ENCODE measurements at regions not wholly inside any gene's neighbourhood (a gene's known extent, or its start where the extent isn't known, plus 50 kb on each side); places are given as distances from the start of the nearest gene placed in this dataset.

- H3K27me3 ChIP-seq (ENCODE audit: control insufficient read depth in 1 of 2, insufficient read depth in 2 of 2, low read length in 2 of 2), result no peaks in the 10 kb centered on the region
- H3K27ac ChIP-seq (ENCODE audit: low read depth in 2 of 2, low read length in 1 of 2), result no peak overlapping the region
- H3K36me3 ChIP-seq (ENCODE audit: control insufficient read depth in 2 of 2, insufficient read depth in 2 of 2, low read length in 1 of 2), result no peaks in the 10 kb centered on the region
- 49 to 56% methylated on average over 5 of the region's 5 CpGs for WGBS, 2 donors
- no peaks in the 10 kb centered on the region for H3K4me1 ChIP-seq (ENCODE audit: control insufficient read depth in 2 of 2, insufficient read depth in 2 of 2, low read length in 1 of 2)
- no peak overlapping the region for H3K4me3 ChIP-seq (ENCODE audit: low read depth in 1 of 2, low read length in 2 of 2)
- no peaks in the 10 kb centered on the region for H3K9me3 ChIP-seq (ENCODE audit: control insufficient read depth in 2 of 2, insufficient read depth in 1 of 2, low read depth in 1 of 2, low read length in 1 of 2)
These were observed 777.4 kb downstream of the TUSC7 start for GRCh38 chr3:117486719-117487716.

- no peaks in the 10 kb centered on the region for H3K9me3 ChIP-seq (ENCODE audit: control insufficient read depth in 2 of 2, insufficient read depth in 1 of 2, low read depth in 1 of 2, low read length in 1 of 2)
- H3K27ac ChIP-seq (ENCODE audit: low read depth in 2 of 2, low read length in 1 of 2), result no peak overlapping the region
- WGBS, 2 donors, result 83 to 86% methylated on average over 7 of the region's 7 CpGs
- H3K27me3 ChIP-seq (ENCODE audit: control insufficient read depth in 1 of 2, insufficient read depth in 2 of 2, low read length in 2 of 2), result no peaks in the 10 kb centered on the region
- no peak overlapping the region for H3K4me3 ChIP-seq (ENCODE audit: low read depth in 1 of 2, low read length in 2 of 2)
- no peaks in the 10 kb centered on the region for H3K36me3 ChIP-seq (ENCODE audit: control insufficient read depth in 2 of 2, insufficient read depth in 2 of 2, low read length in 1 of 2)
- no peaks in the 10 kb centered on the region for H3K4me1 ChIP-seq (ENCODE audit: control insufficient read depth in 2 of 2, insufficient read depth in 2 of 2, low read length in 1 of 2)
These were observed 779.4 kb downstream of the TUSC7 start for GRCh38 chr3:117488983-117489382.

GRCh38 chr3:117489663-117490079, 780.1 kb downstream of the TUSC7 start:
- Histone ChIP-seq H3K27ac (ENCODE audit: low read depth in 2 of 2, low read length in 1 of 2) (no peak overlapping the region), H3K27me3 (ENCODE audit: control insufficient read depth in 1 of 2, insufficient read depth in 2 of 2, low read length in 2 of 2) (no peaks in the 10 kb centered on the region), H3K36me3 (ENCODE audit: control insufficient read depth in 2 of 2, insufficient read depth in 2 of 2, low read length in 1 of 2) (no peaks in the 10 kb centered on the region), H3K4me1 (ENCODE audit: control insufficient read depth in 2 of 2, insufficient read depth in 2 of 2, low read length in 1 of 2) (no peaks in the 10 kb centered on the region), H3K4me3 (ENCODE audit: low read depth in 1 of 2, low read length in 2 of 2) (no peak overlapping the region), H3K9me3 (ENCODE audit: control insufficient read depth in 2 of 2, insufficient read depth in 1 of 2, low read depth in 1 of 2, low read length in 1 of 2) (no peaks in the 10 kb centered on the region)
- WGBS, 2 donors, result 81 to 82% methylated on average over 2 of the region's 2 CpGs

- no peaks in the 10 kb centered on the region for H3K4me1 ChIP-seq (ENCODE audit: control insufficient read depth in 2 of 2, insufficient read depth in 2 of 2, low read length in 1 of 2)
- no peaks in the 10 kb centered on the region for H3K27me3 ChIP-seq (ENCODE audit: control insufficient read depth in 1 of 2, insufficient read depth in 2 of 2, low read length in 2 of 2)
- 60 to 72% methylated on average over 1 of the region's 1 CpG for WGBS, 2 donors
- H3K9me3 ChIP-seq (ENCODE audit: control insufficient read depth in 2 of 2, insufficient read depth in 1 of 2, low read depth in 1 of 2, low read length in 1 of 2), result no peaks in the 10 kb centered on the region
- H3K27ac ChIP-seq (ENCODE audit: low read depth in 2 of 2, low read length in 1 of 2), result no peak overlapping the region
- H3K36me3 ChIP-seq (ENCODE audit: control insufficient read depth in 2 of 2, insufficient read depth in 2 of 2, low read length in 1 of 2), result no peaks in the 10 kb centered on the region
- no peak overlapping the region for H3K4me3 ChIP-seq (ENCODE audit: low read depth in 1 of 2, low read length in 2 of 2)
These were observed 781.1 kb downstream of the TUSC7 start for GRCh38 chr3:117490716-117491115.

- Histone ChIP-seq H3K36me3 (ENCODE audit: control insufficient read depth in 2 of 2, insufficient read depth in 2 of 2, low read length in 1 of 2) (no peaks in the 10 kb centered on the region), H3K27me3 (ENCODE audit: control insufficient read depth in 1 of 2, insufficient read depth in 2 of 2, low read length in 2 of 2) (no peaks in the 10 kb centered on the region), H3K4me3 (ENCODE audit: low read depth in 1 of 2, low read length in 2 of 2) (no peak overlapping the region), H3K27ac (ENCODE audit: low read depth in 2 of 2, low read length in 1 of 2) (no peak overlapping the region), H3K9me3 (ENCODE audit: control insufficient read depth in 2 of 2, insufficient read depth in 1 of 2, low read depth in 1 of 2, low read length in 1 of 2) (no peaks in the 10 kb centered on the region), H3K4me1 (ENCODE audit: control insufficient read depth in 2 of 2, insufficient read depth in 2 of 2, low read length in 1 of 2) (no peaks in the 10 kb centered on the region)
- 88 to 90% methylated on average over 2 of the region's 2 CpGs for WGBS, 2 donors
These were observed 786.0 kb downstream of the TUSC7 start for GRCh38 chr3:117495620-117496019.

GRCh38 chr3:117499189-117499870, 789.8 kb downstream of the TUSC7 start:
- H3K36me3 ChIP-seq (ENCODE audit: control insufficient read depth in 2 of 2, insufficient read depth in 2 of 2, low read length in 1 of 2), result no peaks in the 10 kb centered on the region
- H3K27me3 ChIP-seq (ENCODE audit: control insufficient read depth in 1 of 2, insufficient read depth in 2 of 2, low read length in 2 of 2), result no peaks in the 10 kb centered on the region
- H3K9me3 ChIP-seq (ENCODE audit: control insufficient read depth in 2 of 2, insufficient read depth in 1 of 2, low read depth in 1 of 2, low read length in 1 of 2), result no peaks in the 10 kb centered on the region
- 70% methylated on average over 4 of the region's 4 CpGs for WGBS, 2 donors
- H3K27ac ChIP-seq (ENCODE audit: low read depth in 2 of 2, low read length in 1 of 2), result no peak overlapping the region
- H3K4me1 ChIP-seq (ENCODE audit: control insufficient read depth in 2 of 2, insufficient read depth in 2 of 2, low read length in 1 of 2), result no peaks in the 10 kb centered on the region
- no peak overlapping the region for H3K4me3 ChIP-seq (ENCODE audit: low read depth in 1 of 2, low read length in 2 of 2)

GRCh38 chr3:117507958-117508357, 798.4 kb downstream of the TUSC7 start:
- Histone ChIP-seq H3K27ac (ENCODE audit: low read depth in 2 of 2, low read length in 1 of 2) (no peak overlapping the region), H3K4me3 (ENCODE audit: low read depth in 1 of 2, low read length in 2 of 2) (no peak overlapping the region), H3K9me3 (ENCODE audit: control insufficient read depth in 2 of 2, insufficient read depth in 1 of 2, low read depth in 1 of 2, low read length in 1 of 2) (no peaks in the 10 kb centered on the region), H3K4me1 (ENCODE audit: control insufficient read depth in 2 of 2, insufficient read depth in 2 of 2, low read length in 1 of 2) (no peaks in the 10 kb centered on the region), H3K27me3 (ENCODE audit: control insufficient read depth in 1 of 2, insufficient read depth in 2 of 2, low read length in 2 of 2) (no peaks in the 10 kb centered on the region), H3K36me3 (ENCODE audit: control insufficient read depth in 2 of 2, insufficient read depth in 2 of 2, low read length in 1 of 2) (no peaks in the 10 kb centered on the region)
- 95 to 100% methylated on average over 1 of the region's 1 CpG for WGBS, 2 donors

- WGBS, 2 donors, result 93 to 94% methylated on average over 1 of the region's 1 CpG
These were observed 800.3 kb downstream of the TUSC7 start for GRCh38 chr3:117509858-117510257.

GRCh38 chr3:117510396-117510795, 800.8 kb downstream of the TUSC7 start:
- 50 to 72% methylated on average over 1 of the region's 1 CpG for WGBS, 2 donors
- Histone ChIP-seq H3K27ac (ENCODE audit: low read depth in 2 of 2, low read length in 1 of 2) (no peak overlapping the region), H3K36me3 (ENCODE audit: control insufficient read depth in 2 of 2, insufficient read depth in 2 of 2, low read length in 1 of 2) (no peaks in the 10 kb centered on the region), H3K4me1 (ENCODE audit: control insufficient read depth in 2 of 2, insufficient read depth in 2 of 2, low read length in 1 of 2) (no peaks in the 10 kb centered on the region), H3K9me3 (ENCODE audit: control insufficient read depth in 2 of 2, insufficient read depth in 1 of 2, low read depth in 1 of 2, low read length in 1 of 2) (no peaks in the 10 kb centered on the region), H3K27me3 (ENCODE audit: control insufficient read depth in 1 of 2, insufficient read depth in 2 of 2, low read length in 2 of 2) (no peaks in the 10 kb centered on the region), H3K4me3 (ENCODE audit: low read depth in 1 of 2, low read length in 2 of 2) (no peak overlapping the region)

More at GRCh38 chr3:117509858-117510257, 800.3 kb downstream of the TUSC7 start:
- H3K4me3 ChIP-seq (ENCODE audit: low read depth in 1 of 2, low read length in 2 of 2), result no peak overlapping the region
- no peaks in the 10 kb centered on the region for H3K9me3 ChIP-seq (ENCODE audit: control insufficient read depth in 2 of 2, insufficient read depth in 1 of 2, low read depth in 1 of 2, low read length in 1 of 2)
- H3K27me3 ChIP-seq (ENCODE audit: control insufficient read depth in 1 of 2, insufficient read depth in 2 of 2, low read length in 2 of 2), result no peaks in the 10 kb centered on the region
- no peak overlapping the region for H3K27ac ChIP-seq (ENCODE audit: low read depth in 2 of 2, low read length in 1 of 2)
- H3K36me3 ChIP-seq (ENCODE audit: control insufficient read depth in 2 of 2, insufficient read depth in 2 of 2, low read length in 1 of 2), result no peaks in the 10 kb centered on the region
- H3K4me1 ChIP-seq (ENCODE audit: control insufficient read depth in 2 of 2, insufficient read depth in 2 of 2, low read length in 1 of 2), result no peaks in the 10 kb centered on the region

All from esophagus (tissue), 2 donors.